Prostate gland (tissue), 2 donors: ENCODE measurements at regions not wholly inside any gene's neighbourhood (a gene's known extent, or its start where the extent isn't known, plus 50 kb on each side); places are given as distances from the start of the nearest gene placed in this dataset.
A peak's percentile ranks its signal among the peaks of the same experiment; 100 is the strongest.

Experiments used
- DNase-seq: peaks from one replicate; pipeline ENCODE4 v3.0.0-alpha.2; 2019; ENCODE audit warnings: low spot score
- H3K27ac ChIP-seq, 2 donors: fragments of 200-600 bp; sonication (generic); 2 replicates each; pipeline ENCODE4 v1.5.1; 2017 to 2019
- H3K27me3 ChIP-seq: fragments of 200-600 bp; sonication (generic); replicated peaks from 2 replicates; pipeline ENCODE4 v1.5.1; 2019; ENCODE audit not compliant: insufficient read depth
- H3K36me3 ChIP-seq, 2 donors: fragments of 200-600 bp; sonication (generic); 1 replicate in 1 of 2; 2 replicates in 1 of 2; pipeline versions ENCODE4 v1.5.1 to v1.8.1; 2017 to 2019
- H3K4me1 ChIP-seq: fragments of 200-600 bp; sonication (generic); replicated peaks from 2 replicates; pipeline ENCODE4 v1.5.1; 2019
- H3K4me3 ChIP-seq, 2 donors: fragments of 200-600 bp; sonication (generic); 2 replicates each; pipeline ENCODE4 v1.5.1; 2017 to 2019
- H3K9me3 ChIP-seq: fragments of 200-600 bp; sonication (generic); 2 replicates; pipeline ENCODE4 v1.5.1; 2017
- CTCF ChIP-seq, 4 experiments: fragments of 200-600 bp in 2 of 4; fragments of 450-650 bp in 2 of 4; sonication (generic) in 2 of 4; IDR thresholded peaks; 1 replicate in 3 of 4; 2 replicates in 1 of 4; pipeline ENCODE4 v1.5.1; 2016 to 2019; ENCODE audit warnings: antibody characterized with exemption in 4 of 4, mild to moderate bottlenecking in 2 of 4, moderate library complexity in 2 of 4
- POLR2A ChIP-seq: fragments of 450-650 bp; IDR thresholded peaks from one replicate; pipeline ENCODE4 v1.6.1; 2016; ENCODE audit warnings: antibody characterized with exemption, mild to moderate bottlenecking
- POLR2AphosphoS5 ChIP-seq: sonication (generic); formaldehyde crosslinking; IDR thresholded peaks from one replicate; pipeline ENCODE4 v1.6.1; 2017; ENCODE audit warnings: antibody characterized with exemption
- WGBS: methylation state at CpG from one replicate; pipeline ENCODE4 v1.1.5; 2018; 5-methylcytosine and 5-hydroxymethylcytosine counted together
- intact Hi-C: fragments of 100-400 bp; cut with DNase I; formaldehyde crosslinking; loops from one replicate; pipeline ENCODE4 v1.14.2; 2022

- TF ChIP-seq POLR2AphosphoS5 (no peak), POLR2A (no peak), CTCF (IDR thresholded peaks at IDR 0.05) (no peak)
These were observed 232.9 kb upstream of the GIMD1 start for GRCh38 chr4:106601519-106601918.

GRCh38 chr4:106595906-106596305 lies 227.3 kb upstream of the GIMD1 start:
- no peaks in the 10 kb centered on the region for H3K9me3 ChIP-seq
- no peaks in the 10 kb centered on the region for H3K36me3 ChIP-seq
- H3K27ac ChIP-seq: no peak overlapping the region
- no peaks in the 10 kb centered on the region for H3K27me3 ChIP-seq
- intact Hi-C loops: no loop called here
- DNase-seq: no peak
- TF ChIP-seq CTCF (IDR thresholded peaks at IDR 0.05) (no peak), POLR2AphosphoS5 (no peak), POLR2A (no peak)
- WGBS: 25% methylated on average over 1 of the region's 1 CpG
- no peaks in the 10 kb centered on the region for H3K4me1 ChIP-seq
- H3K4me3 ChIP-seq: no peak overlapping the region

More at GRCh38 chr4:106601519-106601918, 232.9 kb upstream of the GIMD1 start:
- intact Hi-C loops: no loop called here
- WGBS: 27% methylated on average over 1 of the region's 1 CpG
- no peaks in the 10 kb centered on the region for H3K27me3 ChIP-seq
- H3K4me3 ChIP-seq: no peak overlapping the region
- H3K27ac ChIP-seq: no peak overlapping the region
- DNase-seq: no peak
- no peaks in the 10 kb centered on the region for H3K9me3 ChIP-seq
- no peaks in the 10 kb centered on the region for H3K36me3 ChIP-seq
- H3K4me1 ChIP-seq: no peaks in the 10 kb centered on the region

GRCh38 chr4:106594291-106594952 lies 225.8 kb upstream of the GIMD1 start:
- Histone ChIP-seq H3K36me3 (no peaks in the 10 kb centered on the region), H3K27me3 (no peaks in the 10 kb centered on the region)
- DNase-seq: no peak

GRCh38 chr4:106588891-106589290 lies 220.3 kb upstream of the GIMD1 start:
- Histone ChIP-seq H3K27me3 (no peaks in the 10 kb centered on the region), H3K9me3 (no peaks in the 10 kb centered on the region), H3K36me3 (no peaks in the 10 kb centered on the region), H3K27ac (no peak overlapping the region), H3K4me3 (no peak overlapping the region), H3K4me1 (no peaks in the 10 kb centered on the region)
- intact Hi-C loops: no loop called here
- 100% methylated on average over 1 of the region's 1 CpG for WGBS
- TF ChIP-seq POLR2AphosphoS5: no peak
- no peak for TF ChIP-seq CTCF (IDR thresholded peaks at IDR 0.05)
- no peak for TF ChIP-seq POLR2A
- DNase-seq: no peak

More at GRCh38 chr4:106594291-106594952, 225.8 kb upstream of the GIMD1 start:
- H3K4me1 ChIP-seq: no peaks in the 10 kb centered on the region
- no peak overlapping the region for H3K4me3 ChIP-seq
- intact Hi-C loops: no loop called here
- H3K27ac ChIP-seq: no peak overlapping the region
- H3K9me3 ChIP-seq: no peaks in the 10 kb centered on the region
- TF ChIP-seq CTCF (IDR thresholded peaks at IDR 0.05) (no peak), POLR2A (no peak), POLR2AphosphoS5 (no peak)

- DNase-seq: no peak
- TF ChIP-seq CTCF (IDR thresholded peaks at IDR 0.05): no peak
- TF ChIP-seq POLR2AphosphoS5: peak; percentile 21
- TF ChIP-seq POLR2A: no peak
- no peaks in the 10 kb centered on the region for H3K9me3 ChIP-seq
- no peaks in the 10 kb centered on the region for H3K4me1 ChIP-seq
- H3K27ac ChIP-seq: no peak overlapping the region
- intact Hi-C loops: no loop called here
- no peaks in the 10 kb centered on the region for H3K27me3 ChIP-seq
- no peaks in the 10 kb centered on the region for H3K36me3 ChIP-seq
- H3K4me3 ChIP-seq: no peak overlapping the region
- WGBS: 19% methylated on average over 1 of the region's 1 CpG
These were observed 219.0 kb upstream of the GIMD1 start for GRCh38 chr4:106587558-106587957.
